ENCODE measurements at regions not wholly inside any gene's neighbourhood (a gene's known extent, or its start where the extent isn't known, plus 50 kb on each side); places are given as distances from the start of the nearest gene placed in this dataset.

GRCh38 chr20:24208652-24209051, 220.1 kb upstream of the GGTLC1 start:
- TF ChIP-seq, protein P1, sequence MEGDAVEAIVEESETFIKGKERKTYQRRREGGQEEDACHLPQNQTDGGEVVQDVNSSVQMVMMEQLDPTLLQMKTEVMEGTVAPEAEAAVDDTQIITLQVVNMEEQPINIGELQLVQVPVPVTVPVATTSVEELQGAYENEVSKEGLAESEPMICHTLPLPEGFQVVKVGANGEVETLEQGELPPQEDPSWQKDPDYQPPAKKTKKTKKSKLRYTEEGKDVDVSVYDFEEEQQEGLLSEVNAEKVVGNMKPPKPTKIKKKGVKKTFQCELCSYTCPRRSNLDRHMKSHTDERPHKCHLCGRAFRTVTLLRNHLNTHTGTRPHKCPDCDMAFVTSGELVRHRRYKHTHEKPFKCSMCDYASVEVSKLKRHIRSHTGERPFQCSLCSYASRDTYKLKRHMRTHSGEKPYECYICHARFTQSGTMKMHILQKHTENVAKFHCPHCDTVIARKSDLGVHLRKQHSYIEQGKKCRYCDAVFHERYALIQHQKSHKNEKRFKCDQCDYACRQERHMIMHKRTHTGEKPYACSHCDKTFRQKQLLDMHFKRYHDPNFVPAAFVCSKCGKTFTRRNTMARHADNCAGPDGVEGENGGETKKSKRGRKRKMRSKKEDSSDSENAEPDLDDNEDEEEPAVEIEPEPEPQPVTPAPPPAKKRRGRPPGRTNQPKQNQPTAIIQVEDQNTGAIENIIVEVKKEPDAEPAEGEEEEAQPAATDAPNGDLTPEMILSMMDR (conservative IDR thresholded peaks at IDR 0.05; ENCODE audit: low read depth, low read length) = no peak
- no peak for DNase-seq (ENCODE audit: low read depth)
- H3K4me3 ChIP-seq (ENCODE audit: low read depth, low read length) = no peak overlapping the region

DNA sequence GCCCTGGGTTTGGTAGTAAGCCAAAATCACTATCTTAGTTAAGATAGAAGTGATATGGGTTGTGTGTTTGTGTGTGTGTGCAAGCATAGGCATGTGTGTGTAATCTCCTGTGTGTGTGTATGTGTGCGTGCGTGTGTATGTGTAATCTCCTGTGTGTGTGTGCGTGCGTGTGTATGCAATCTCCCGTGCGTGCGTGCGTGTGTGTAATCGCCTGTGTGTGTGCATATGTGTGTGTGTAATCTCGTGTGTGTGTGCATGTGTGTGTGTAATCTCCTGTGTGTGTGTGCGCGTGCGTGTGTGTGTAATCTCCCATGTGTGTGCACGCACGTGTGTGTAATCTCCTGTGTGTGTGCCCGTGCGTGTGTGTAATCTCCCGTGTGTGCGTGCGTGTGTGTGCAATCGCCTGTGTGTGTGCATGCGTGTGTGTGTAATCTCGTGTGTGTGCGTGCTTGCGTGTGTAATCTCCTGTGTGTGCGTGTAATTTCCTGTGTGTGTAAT, 219.3 kb upstream of the GGTLC1 start:
- DNase-seq (ENCODE audit: low read depth) = no peak
- H3K4me3 ChIP-seq (ENCODE audit: low read depth, low read length) = no peak overlapping the region
- TF ChIP-seq, protein P1 (conservative IDR thresholded peaks at IDR 0.05; ENCODE audit: low read depth, low read length) = no peak

DNA sequence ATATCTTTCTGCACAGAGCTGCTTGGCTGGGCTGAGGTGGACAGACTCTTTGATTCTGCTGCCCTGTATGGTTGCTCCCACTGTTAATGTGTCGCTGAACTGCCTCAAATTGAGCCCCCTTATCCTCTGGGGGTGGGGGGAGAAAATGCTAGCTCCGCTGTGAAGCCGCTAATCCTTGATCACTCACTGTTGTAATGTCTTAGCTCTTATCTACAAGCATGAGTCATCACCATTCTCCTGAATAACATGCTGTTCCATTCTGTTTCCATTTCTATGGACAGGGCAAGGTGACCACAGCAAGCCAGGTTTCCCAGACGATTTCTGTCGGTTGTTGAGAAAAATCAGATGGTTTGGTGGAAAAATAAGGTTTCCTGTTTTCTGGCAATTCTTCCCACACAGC, 218.4 kb upstream of the GGTLC1 start:
- DNase-seq (ENCODE audit: low read depth) = no peak
- no peak overlapping the region for H3K4me3 ChIP-seq (ENCODE audit: low read depth, low read length)
- TF ChIP-seq, protein P1 (conservative IDR thresholded peaks at IDR 0.05; ENCODE audit: low read depth, low read length) = no peak

DNA sequence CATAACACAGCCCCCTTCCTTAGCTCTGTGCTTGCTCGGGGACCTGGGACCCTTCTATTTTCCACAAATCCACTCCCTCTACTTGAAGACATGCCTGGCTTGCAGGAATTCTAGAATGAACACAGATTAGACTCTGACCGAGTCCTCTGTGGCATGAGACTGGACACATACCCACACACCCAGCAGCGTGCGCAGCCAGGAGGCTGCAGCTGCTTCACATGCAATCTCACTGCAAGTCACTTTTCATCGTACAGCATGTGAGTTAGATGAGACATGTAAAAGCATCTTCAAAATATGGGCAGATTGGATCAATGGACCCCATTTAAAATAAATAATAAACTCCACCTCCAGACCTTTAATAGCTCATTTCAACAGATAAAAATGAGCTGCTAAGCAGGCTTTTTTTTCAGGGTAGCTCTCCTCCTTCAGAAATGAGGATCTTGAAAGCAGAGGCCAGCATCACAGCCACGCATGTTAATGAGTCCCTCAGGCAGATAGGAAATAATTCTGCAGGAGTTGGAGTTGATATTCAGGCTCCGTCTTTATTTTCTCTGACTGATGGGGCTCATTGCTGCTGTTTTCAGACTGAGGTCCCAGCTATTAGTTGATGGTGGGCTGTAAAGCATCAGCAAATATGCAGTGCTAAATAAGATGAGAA, 215.1 kb upstream of the GGTLC1 start:
- TF ChIP-seq, protein P1 (conservative IDR thresholded peaks at IDR 0.05; ENCODE audit: low read depth, low read length) = no peak
- H3K4me3 ChIP-seq (ENCODE audit: low read depth, low read length) = no peak overlapping the region
- DNase-seq (ENCODE audit: low read depth) = no peak

DNA sequence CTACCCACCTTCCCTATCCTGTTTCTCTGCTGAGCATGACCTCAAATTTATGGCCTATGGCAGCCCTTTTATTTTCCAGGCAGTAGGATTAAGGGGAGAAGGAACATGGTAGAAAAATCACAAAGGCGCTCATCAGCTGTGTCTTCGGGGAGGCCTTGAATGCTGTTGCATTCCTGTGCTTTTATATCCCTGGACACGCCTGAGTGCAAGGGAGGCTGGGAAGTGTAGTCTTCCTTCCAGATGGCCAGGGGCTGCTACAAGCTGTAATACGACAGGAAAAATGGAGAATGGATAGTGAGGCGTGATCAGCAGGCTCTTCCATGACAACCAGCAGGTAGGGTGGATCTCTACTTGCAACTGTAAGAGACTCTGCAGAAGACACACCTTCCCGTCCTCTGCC, 210.9 kb upstream of the GGTLC1 start:
- TF ChIP-seq, protein P1 (conservative IDR thresholded peaks at IDR 0.05; ENCODE audit: low read depth, low read length) = no peak
- H3K4me3 ChIP-seq (ENCODE audit: low read depth, low read length) = no peak overlapping the region
- no peak for DNase-seq (ENCODE audit: low read depth)

DNA sequence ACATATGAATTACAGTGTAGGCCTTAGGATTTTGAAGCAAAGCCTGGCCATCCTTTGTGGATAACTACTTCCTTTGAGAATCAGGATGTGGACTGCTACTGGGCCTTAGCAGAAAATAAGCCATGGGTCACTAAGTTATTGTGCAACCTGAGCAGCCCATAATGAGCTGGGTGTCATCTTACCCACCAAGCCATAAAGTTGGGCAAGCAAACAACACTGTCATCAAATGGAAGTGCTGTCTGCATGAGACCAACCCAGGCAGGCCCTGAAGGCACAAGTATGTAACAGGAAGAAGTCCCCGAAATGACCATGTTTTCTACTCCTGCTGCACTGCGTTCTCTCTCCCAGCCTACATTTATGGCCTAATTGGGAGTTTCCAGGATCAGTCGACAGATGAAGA, 205.6 kb upstream of the GGTLC1 start:
- no peak for DNase-seq (ENCODE audit: low read depth)
- no peak overlapping the region for H3K4me3 ChIP-seq (ENCODE audit: low read depth, low read length)
- TF ChIP-seq, protein P1 (conservative IDR thresholded peaks at IDR 0.05; ENCODE audit: low read depth, low read length) = no peak

DNA sequence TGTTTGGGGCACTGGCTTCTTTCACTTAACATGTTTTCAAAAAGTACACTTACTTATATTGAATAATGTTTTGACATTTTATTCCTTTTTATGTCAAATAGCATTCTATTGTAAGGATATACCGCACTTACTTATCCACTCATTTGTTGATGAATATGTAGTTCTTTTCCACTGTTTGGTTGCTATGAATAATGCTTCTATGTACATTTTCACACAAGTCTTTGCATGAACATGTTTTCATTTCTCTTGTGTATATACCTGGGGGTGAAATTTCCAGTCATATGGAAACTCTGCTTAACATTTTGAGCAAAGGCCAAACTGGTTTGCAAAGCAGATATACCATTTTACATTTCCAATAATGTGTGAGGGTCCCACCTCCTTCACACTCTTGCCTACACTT, 202.3 kb upstream of the GGTLC1 start:
- no peak overlapping the region for H3K4me3 ChIP-seq (ENCODE audit: low read depth, low read length)
- TF ChIP-seq, protein P1 (conservative IDR thresholded peaks at IDR 0.05; ENCODE audit: low read depth, low read length) = no peak
- DNase-seq (ENCODE audit: low read depth) = no peak

Measured in epithelial cell of proximal tubule (primary cell).